PC-9 (cell line): ENCODE measurements at regions not wholly inside any gene's neighbourhood (a gene's known extent, or its start where the extent isn't known, plus 50 kb on each side); places are given as distances from the start of the nearest gene placed in this dataset.

Experiments used
- BruUV-seq: library from RNA; stranded (reverse); fragments of 400-500 nt; replicated peaks from 2 replicates; lab custom pipeline; 2021; lab: Mats Ljungman, UMichigan
- CTCF ChIA-PET: fragments of 300-600 bp; sonication (Branson Sonifier 250); formaldehyde crosslinking; loops from one replicate; lab custom pipeline; 2022; ENCODE audit warnings: antibody characterized with exemption; lab: Charles Lee
- POLR2A ChIA-PET: fragments of 300-600 bp; sonication (Branson Sonifier 250); formaldehyde crosslinking; loops from one replicate; lab custom pipeline; 2022; ENCODE audit warnings: antibody characterized with exemption; ENCODE audit not compliant: unreplicated experiment; lab: Charles Lee
- DNase-seq, 2 experiments: peaks; one replicate each; pipeline versions ENCODE4 v3.0.0 to v3.0.0-alpha.2; 2015 to 2022; ENCODE audit warnings: mixed read lengths in 1 of 2
- H2AFZ ChIP-seq: fragments of 200-600 bp; sonication (generic); 2 replicates; pipeline ENCODE4 v1.8.1; 2017; ENCODE audit warnings: antibody characterized with exemption
- H3F3A ChIP-seq: fragments of 200-600 bp; sonication (generic); 2 replicates; pipeline ENCODE4 v1.8.1; 2017; ENCODE audit warnings: antibody characterized with exemption, mild to moderate bottlenecking, low read depth; ENCODE audit not compliant: insufficient read depth
- H3K27ac ChIP-seq: fragments of 200-600 bp; sonication (generic); 2 replicates; pipeline ENCODE4 v1.6.1; 2016; ENCODE audit warnings: mixed run types
- H3K27me3 ChIP-seq: fragments of 200-600 bp; sonication (generic); 2 replicates; pipeline ENCODE4 v1.6.1; 2016; ENCODE audit warnings: low read depth, mixed run types; ENCODE audit not compliant: insufficient read depth
- H3K36me3 ChIP-seq: fragments of 200-600 bp; sonication (generic); 2 replicates; pipeline ENCODE4 v1.6.1; 2016; ENCODE audit warnings: low read depth, mixed run types
- H3K4me1 ChIP-seq: fragments of 200-600 bp; sonication (generic); replicated peaks from 2 replicates; pipeline ENCODE4 v1.6.1; 2016; ENCODE audit warnings: mixed run types; ENCODE audit not compliant: insufficient read depth
- H3K4me2 ChIP-seq: fragments of 200-600 bp; sonication (generic); 2 replicates; pipeline ENCODE4 v1.6.1; 2017; ENCODE audit warnings: mixed run types
- H3K4me3 ChIP-seq: fragments of 200-600 bp; sonication (generic); 2 replicates; pipeline ENCODE4 v1.6.1; 2016; ENCODE audit warnings: mixed run types
- H3K79me2 ChIP-seq: fragments of 200-600 bp; sonication (generic); 2 replicates; pipeline ENCODE4 v1.6.1; 2017; ENCODE audit warnings: low read depth, mixed run types
- H3K9me2 ChIP-seq: fragments of 200-600 bp; sonication (generic); 2 replicates; pipeline ENCODE4 v1.8.1; 2017; ENCODE audit warnings: mild to moderate bottlenecking; ENCODE audit not compliant: insufficient read depth
- H3K9me3 ChIP-seq: fragments of 200-600 bp; sonication (generic); 2 replicates; pipeline ENCODE4 v1.8.1; 2016; ENCODE audit warnings: low read depth; ENCODE audit not compliant: insufficient read depth
- H4K20me1 ChIP-seq: fragments of 200-600 bp; sonication (generic); 2 replicates; pipeline ENCODE4 v1.8.1; 2017; ENCODE audit not compliant: insufficient read depth
- CTCF ChIP-seq: fragments of 200-600 bp; sonication (generic); conservative IDR thresholded peaks from 2 replicates; pipeline ENCODE4 v1.6.1; 2017; ENCODE audit warnings: mixed run types, antibody characterized with exemption, mild to moderate bottlenecking, moderate library complexity
- EZH2 ChIP-seq: fragments of 200-600 bp; sonication (generic); IDR thresholded peaks from 2 replicates; pipeline ENCODE4 v1.8.0; 2017; ENCODE audit warnings: antibody characterized with exemption, low read depth
- intact Hi-C: fragments of 100-400 bp; cut with micrococcal nuclease; formaldehyde crosslinking; loops from one replicate; pipeline ENCODE4 v1.10.0; 2022; ENCODE audit not compliant: unreplicated experiment

- no peak overlapping the region for H3K4me3 ChIP-seq
- H3K4me2 ChIP-seq = no peak overlapping the region
- H3K36me3 ChIP-seq = no peaks in the 10 kb centered on the region
- H3F3A ChIP-seq = no peaks in the 10 kb centered on the region
- no peaks in the 10 kb centered on the region for H4K20me1 ChIP-seq
- POLR2A ChIA-PET = no interaction called here
- intact Hi-C loops = no loop called here
- no peaks in the 10 kb centered on the region for H3K79me2 ChIP-seq
- H3K9me2 ChIP-seq = no peaks in the 10 kb centered on the region; the same call in 1 of the 2 replicates
- H3K27ac ChIP-seq = no peak overlapping the region
- no TSS peak for BruUV-seq
- CTCF ChIA-PET = no interaction called here
- H3K4me1 ChIP-seq = no peaks in the 10 kb centered on the region
- no peak overlapping the region for H2AFZ ChIP-seq
- H3K9me3 ChIP-seq = 0 out of 2 replicates have a peak, but pooled peaks cover 3% of the 10 kb centered on the region
- TF ChIP-seq CTCF (no peak), EZH2 (no peak)
- no peaks in the 10 kb centered on the region for H3K27me3 ChIP-seq
- DNase-seq = no peak
Measured at GRCh38 chr9:107691664-107692063, 202.1 kb upstream of the KLF4 start.

GRCh38 chr9:107690021-107690420 lies 200.5 kb upstream of the KLF4 start:
- Histone ChIP-seq H3K9me2 (no peaks in the 10 kb centered on the region), H3K4me1 (no peaks in the 10 kb centered on the region), H3K79me2 (no peaks in the 10 kb centered on the region), H3F3A (no peaks in the 10 kb centered on the region), H3K4me3 (no peak overlapping the region), H4K20me1 (no peaks in the 10 kb centered on the region), H3K27me3 (no peaks in the 10 kb centered on the region), H3K27ac (no peak overlapping the region), H3K9me3 (0 out of 2 replicates have a peak, but pooled peaks cover 3% of the 10 kb centered on the region), H3K36me3 (no peaks in the 10 kb centered on the region), H2AFZ (no peak overlapping the region; the same call in 1 of the 2 replicates), H3K4me2 (no peak overlapping the region)
- ChIA-PET CTCF (no interaction called here), POLR2A (interaction anchor here (0.7 kb wide), 1 partner anchor 894 kb away, joined by 6 read pairs; no protein-coding TSS in a partner anchor)
- intact Hi-C loops = no loop called here
- no TSS peak for BruUV-seq
- TF ChIP-seq EZH2 (no peak), CTCF (no peak)
- DNase-seq = no peak

DNA sequence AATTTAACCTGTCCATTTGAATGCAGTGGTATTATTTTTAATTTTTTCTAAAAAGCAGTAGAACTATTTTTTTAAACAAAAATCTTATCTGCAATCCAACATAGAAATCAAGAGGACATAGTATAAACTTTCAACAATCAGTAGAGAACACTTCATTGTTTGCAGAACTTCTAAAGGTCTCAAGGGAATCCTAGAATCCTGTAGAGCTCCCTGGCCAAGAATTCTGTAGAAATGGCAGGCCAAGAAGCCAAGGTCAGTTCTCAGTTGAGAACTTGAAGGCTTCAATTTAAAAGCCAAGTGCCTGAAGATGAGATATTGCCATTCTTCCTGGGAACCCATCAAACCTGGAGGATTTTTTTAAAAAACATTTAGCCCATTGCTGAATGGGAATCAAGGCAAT lies 199.2 kb upstream of the KLF4 start:
- POLR2A ChIA-PET = no interaction called here
- 0 out of 2 replicates have a peak, but pooled peaks cover 3% of the 10 kb centered on the region for H3K9me3 ChIP-seq
- no peaks in the 10 kb centered on the region for H3F3A ChIP-seq
- no peak for TF ChIP-seq EZH2
- TF ChIP-seq CTCF = no peak
- H2AFZ ChIP-seq = no peak overlapping the region
- intact Hi-C loops = no loop called here
- no TSS peak for BruUV-seq
- no peak overlapping the region for H3K4me3 ChIP-seq
- H3K79me2 ChIP-seq = no peaks in the 10 kb centered on the region
- no peaks in the 10 kb centered on the region for H3K27me3 ChIP-seq
- H3K27ac ChIP-seq = no peak overlapping the region
- DNase-seq = no peak
- no peaks in the 10 kb centered on the region for H4K20me1 ChIP-seq
- H3K4me2 ChIP-seq = no peak overlapping the region
- H3K9me2 ChIP-seq = no peaks in the 10 kb centered on the region
- H3K4me1 ChIP-seq = no peaks in the 10 kb centered on the region
- H3K36me3 ChIP-seq = no peaks in the 10 kb centered on the region
- CTCF ChIA-PET = no interaction called here
